HPDE6-E6E7 (cell line): ENCODE measurements at regions not wholly inside any gene's neighbourhood (a gene's known extent, or its start where the extent isn't known, plus 50 kb on each side); places are given as distances from the start of the nearest gene placed in this dataset.

Experiments used
- DNase-seq: peaks from one replicate; pipeline ENCODE4 v3.0.0; 2011; ENCODE audit warnings: missing footprints; ENCODE audit errors: extremely low spot score

- DNase-seq, result no peak
Observed at GRCh38 chr17:51548125-51548524, 287.8 kb downstream of the UTP18 start.

DNA sequence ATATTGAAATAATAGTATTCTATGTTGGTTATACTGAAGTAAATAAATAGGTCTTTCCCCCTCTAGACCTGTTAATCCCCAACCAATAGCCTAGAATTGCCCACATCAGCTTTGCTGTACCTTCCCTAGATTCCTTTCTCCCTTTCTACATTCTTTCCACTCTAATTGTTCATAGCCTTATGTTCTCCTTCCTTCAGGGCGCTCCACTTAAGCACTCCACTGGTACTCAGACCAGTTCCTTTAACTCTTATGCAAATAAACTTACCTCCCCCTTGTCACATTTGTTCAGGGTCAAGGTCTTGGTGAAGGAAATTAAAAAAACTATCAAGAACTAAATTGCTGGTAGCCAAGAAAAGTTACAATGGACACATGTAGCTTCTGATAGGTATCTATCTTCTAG, 294.8 kb downstream of the UTP18 start:
- DNase-seq, result no peak

- no peak for DNase-seq
Observed at GRCh38 chr17:51559778-51560177, 299.4 kb downstream of the UTP18 start.

- no peak for DNase-seq
Observed at GRCh38 chr17:51560398-51560797, 300.1 kb downstream of the UTP18 start.

DNA sequence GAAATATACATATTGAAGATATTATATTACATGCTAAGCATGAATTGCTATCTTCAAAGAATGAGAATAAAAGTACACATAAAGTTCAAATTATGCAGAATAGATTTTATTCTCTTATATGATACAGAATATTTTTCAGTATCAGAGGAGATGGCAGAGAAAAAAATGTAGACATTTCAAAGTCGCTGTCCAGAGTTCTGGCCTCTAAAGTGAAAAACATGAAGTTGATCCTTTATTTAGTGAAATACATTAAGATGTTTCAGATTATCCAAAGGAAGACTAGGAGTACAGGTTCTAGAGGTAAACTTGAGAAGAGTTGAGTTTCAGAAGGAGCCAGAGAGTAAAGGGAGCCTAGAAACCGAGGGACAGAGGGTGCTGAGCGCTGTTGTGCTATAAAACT, 303.6 kb downstream of the UTP18 start:
- DNase-seq, result no peak

GRCh38 chr17:51572115-51572514, 311.8 kb downstream of the UTP18 start:
- no peak for DNase-seq
